ENCODE measurements at regions not wholly inside any gene's neighbourhood (a gene's known extent, or its start where the extent isn't known, plus 50 kb on each side); places are given as distances from the start of the nearest gene placed in this dataset.

DNA sequence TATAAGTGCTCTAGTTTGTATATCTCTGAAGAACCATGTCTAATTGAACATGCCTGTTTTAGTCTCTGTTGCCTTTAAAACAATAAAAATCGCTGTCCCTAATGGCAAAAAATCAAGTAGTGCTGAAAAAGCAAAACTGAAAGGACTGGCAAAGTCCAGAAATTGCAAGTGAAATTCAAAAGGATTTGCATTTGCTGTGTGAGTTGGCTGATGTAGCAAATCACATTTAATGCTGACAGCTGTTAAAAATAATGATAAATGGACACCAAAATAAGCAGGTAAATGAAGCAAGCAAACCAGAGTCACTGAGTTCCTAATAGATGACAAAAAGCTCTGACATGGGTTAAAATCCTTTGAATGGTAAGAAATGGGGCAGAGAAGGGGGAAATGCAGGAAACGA, 874.1 kb downstream of the GRM8 start:
- DNase-seq: no peak

DNA sequence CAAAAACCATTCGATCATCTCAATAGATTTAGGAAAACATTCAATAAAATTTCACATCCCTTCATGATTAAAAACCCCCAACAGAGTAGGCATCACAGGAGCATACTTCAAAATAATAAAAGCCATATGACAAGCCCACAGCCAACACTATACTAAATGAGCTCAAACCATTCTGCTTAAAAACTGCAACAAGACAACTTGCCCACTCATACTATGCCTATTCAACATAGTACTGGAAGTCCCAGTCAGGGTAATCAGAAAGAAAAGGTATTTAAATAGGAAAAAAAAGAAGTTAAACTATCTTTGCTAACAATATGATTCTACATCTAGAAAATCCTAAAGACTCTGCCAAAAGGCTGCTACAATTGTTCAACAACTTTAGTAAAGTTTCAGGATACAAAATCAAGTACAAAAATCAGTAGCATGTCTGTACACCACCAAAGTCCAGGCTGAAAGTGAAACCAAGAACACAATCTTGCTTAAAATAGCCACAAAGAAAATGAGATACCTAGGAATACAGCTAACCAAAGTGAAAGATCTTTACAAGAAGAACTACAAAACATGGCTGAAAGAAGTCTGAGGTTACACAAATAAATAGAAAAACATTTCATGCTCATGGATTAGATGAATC, 882.6 kb downstream of the GRM8 start:
- no peak for DNase-seq

DNA sequence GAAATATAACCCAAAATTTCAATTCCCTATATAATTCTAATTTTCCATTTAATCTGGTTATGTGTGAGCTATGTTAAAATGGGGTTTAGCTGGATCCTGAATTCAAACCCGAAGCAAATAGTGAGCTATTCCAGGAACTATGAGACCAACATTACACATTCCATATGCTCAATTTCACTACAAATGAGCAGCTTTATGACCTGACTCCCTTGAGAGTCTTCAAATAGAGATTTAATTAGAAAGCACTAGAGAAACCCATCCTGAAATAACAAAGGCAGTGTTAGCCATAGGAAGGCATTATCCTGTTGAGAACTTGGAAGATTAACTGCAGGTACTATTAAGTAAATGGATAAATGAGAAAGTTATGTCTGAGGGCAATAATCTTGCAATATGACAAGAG, 890.0 kb downstream of the GRM8 start:
- DNase-seq: no peak

DNA sequence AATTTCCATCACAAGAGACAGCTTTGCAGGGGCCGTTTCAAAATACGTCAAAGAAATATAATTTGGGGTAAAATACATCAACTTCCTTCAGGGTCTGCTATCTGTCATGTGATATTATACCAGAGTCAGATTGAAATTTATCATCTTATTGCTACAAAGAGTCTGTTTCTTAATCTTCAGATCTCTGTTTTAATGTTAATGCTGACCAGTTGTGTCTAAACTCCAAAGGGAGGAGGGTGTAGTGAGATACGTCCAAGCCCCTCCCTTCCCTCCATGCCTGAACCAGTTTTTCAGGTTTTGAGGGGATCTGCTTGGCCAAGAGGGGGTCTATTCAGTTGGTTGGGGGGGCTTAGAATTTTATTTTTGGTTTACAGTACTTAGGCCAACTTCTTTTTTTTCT, 891.6 kb downstream of the GRM8 start:
- no peak for DNase-seq

DNA sequence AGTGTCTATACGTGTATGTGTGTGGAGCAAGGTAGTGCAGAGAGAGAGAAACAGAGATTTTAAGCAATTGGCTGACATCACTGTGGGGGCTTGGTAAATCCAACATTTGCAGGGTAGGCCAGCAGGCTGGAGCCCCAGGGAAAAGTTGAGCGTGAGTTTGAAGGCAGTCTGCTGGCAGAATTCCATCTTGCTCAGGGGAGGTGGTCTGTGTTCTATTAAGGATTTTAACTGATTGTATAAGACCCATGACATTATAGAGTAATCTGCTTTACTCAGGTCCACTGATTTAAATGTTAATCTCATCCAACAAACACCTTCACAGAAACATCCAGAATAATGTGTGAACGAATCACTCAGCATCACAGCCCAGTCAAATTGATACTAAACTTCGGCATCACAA, 912.9 kb downstream of the GRM8 start:
- no peak for DNase-seq

DNA sequence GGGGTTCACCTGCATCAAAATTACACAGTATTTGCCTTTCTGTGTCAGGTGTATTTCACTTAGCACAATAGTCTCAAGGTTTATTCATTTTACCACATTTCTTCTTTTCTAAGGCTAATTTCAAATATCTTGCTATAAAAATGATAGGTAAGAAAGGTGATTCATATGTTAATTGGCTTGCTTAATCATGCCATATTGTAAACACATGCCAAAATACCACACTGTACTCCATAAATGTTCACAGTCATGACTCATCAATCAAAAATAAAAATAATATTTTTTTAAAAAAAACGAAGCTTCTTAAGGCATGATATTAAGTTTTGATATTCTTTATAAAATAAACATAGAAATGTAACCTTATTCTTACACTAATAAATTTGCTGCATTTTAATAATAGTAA, 947.1 kb downstream of the GRM8 start:
- DNase-seq: no peak

DNA sequence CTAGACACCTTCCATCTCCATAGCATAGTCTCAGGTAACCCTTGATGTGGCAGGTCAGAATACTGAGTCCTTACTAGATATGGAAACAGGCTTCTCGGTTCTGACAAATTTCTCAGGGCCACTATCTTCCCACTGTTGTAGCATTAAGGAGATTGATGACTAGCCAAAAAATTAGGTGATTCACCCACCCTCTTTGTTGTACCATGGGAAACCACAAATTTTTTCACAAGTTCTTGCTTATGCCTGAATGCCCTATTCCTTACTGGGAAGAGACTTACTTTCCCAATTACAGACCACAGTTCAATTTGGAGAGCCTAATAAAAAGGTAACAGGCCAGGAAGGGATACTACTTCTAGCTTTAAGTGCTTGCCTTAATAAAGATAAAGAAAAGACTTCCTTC, 948.8 kb downstream of the GRM8 start:
- no peak for DNase-seq

DNA sequence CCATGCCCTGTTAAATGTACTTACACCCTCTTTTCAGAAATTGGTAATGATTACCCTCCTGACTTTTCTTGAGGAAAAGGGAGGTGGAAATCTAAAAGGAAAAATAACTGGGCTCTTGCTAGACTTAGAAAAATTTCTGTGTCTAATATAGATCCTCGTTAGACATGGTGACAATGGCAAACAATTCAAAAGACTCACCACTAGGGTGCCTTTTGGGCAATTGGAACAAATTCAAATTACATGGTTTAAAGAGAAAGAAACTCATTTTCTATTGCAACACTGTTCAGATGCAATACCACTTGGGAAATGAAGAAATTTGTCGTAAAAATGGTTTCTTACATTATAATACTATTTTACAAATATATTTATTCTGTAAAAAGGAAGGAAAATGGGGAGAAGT, 950.1 kb downstream of the GRM8 start:
- DNase-seq: no peak

DNA sequence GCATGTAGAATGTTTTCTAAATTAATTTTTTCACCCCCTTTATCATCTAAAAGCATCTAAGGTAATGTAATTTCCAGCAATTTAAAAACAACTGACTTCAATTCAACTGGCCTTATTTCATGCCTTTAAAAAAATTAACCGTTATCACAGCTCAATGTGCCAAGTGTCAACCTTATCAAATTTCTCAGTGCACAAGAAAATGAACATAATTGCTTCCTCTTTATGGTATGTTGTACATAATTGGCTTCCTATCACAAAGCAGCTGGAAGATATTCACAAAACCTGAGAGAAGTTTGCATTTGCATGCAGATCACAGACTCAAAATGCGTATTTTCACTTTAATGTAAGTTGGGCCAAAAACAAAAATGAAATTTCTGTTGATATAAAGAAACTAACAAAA, 966.4 kb downstream of the GRM8 start:
- peak in 1 of 2 experiments; percentile 4 for DNase-seq

DNA sequence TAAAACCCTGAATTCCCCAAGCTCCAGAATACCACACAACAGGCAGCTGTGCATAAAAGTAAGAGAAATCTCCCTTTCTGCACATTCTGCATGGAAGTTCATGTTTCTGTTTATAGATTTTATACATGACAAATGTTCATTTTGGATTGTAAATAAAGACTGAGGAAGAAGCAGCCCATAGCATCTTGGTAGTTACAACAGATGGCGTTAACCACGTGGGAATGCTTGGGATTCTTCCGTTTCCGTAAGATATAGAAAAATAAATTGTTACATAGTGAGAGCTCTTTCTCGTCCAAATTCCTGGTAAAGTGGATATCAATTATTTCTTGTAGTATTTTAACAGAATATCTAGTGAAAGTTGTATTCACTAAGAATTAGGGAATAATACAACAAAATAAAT, 1016.5 kb downstream of the GRM8 start:
- DNase-seq: no peak

DNA sequence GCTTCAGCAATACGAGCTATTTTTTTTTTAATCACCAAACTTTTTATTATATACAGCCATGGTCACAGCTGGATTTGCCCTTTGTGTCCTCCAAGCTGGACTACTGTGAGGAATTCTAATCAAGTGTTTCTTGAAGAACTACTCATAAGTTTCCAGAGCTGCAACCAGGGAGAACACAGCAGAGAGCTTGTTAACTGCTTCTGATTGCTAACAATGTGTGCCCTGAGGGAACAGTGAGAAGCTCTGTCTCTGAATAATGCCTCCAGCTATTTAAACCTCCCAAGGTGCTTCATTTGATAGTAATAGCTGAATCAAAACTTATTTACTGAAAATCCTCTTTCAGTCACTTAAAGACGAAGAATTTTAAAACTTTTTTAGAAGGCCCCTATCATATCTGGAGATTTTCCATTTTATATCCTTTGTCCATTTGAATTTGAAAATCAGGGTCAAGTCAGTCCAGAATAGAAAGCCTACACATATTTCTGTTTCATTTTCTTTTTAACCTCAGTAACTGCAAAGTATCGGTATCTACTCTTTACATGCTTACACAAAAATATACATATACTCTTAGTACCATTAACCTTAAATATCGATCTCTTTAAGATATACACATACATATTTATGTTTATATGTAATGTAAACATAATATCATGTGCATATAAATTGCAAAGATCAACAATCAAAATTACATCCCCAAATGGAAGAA, 1024.2 kb downstream of the GRM8 start:
- no peak for DNase-seq

DNA sequence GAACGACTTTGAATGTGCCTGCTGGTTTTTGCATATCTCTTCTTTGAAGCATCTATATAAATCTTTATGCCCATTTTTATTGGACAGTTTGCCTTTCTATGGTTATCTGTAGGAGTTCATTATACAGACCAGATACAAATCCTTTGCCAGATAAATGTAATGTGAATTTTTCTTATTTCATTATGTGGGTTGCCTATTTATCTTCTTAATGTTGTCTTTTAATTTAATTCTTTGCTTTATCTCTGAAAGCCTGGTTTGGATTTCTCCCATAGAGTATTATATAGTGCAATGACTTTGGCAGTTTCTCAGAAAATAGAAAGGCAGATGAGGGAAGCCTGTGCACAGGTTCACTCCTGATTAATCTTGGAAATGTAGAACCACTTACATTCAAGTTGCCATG, 1025.1 kb downstream of the GRM8 start:
- no peak for DNase-seq

DNA sequence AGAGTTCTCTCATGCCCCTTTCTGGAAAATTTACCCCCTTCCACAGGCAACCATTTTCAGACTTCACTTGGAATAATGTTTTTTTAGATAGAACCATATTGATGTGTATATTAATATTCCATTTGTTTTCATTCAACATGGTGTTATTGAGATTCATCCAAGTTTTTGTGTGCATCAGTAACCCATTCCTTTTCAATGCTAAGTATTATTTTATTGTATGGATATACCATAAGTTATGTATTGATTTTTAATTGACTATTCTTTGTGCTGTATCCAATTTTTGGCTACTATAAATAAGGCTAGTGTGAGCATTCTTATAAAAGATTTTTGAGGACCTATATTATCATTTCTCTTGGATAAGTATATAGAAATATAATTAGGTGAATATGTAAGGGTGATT, 1025.7 kb downstream of the GRM8 start:
- DNase-seq: no peak

DNA sequence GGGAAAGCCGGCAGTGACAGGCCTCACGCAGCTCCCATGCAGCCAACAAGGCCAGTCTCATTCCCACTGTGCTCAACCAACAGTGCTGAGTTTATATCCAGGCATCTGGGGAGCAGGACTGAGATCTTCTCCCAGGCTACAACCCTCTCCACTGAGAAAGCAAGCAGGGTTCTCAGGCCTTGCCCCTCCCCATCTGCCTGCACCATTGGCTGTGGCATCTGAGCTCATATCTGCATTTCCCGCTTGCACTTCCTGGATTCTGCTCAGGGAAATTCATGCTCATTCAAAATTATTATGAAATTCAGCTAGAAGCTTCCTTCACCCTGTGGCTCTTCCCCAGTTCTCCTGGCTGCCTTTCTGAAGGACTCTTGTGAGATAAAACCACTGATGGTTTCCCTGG, 1029.0 kb downstream of the GRM8 start:
- DNase-seq: no peak

DNA sequence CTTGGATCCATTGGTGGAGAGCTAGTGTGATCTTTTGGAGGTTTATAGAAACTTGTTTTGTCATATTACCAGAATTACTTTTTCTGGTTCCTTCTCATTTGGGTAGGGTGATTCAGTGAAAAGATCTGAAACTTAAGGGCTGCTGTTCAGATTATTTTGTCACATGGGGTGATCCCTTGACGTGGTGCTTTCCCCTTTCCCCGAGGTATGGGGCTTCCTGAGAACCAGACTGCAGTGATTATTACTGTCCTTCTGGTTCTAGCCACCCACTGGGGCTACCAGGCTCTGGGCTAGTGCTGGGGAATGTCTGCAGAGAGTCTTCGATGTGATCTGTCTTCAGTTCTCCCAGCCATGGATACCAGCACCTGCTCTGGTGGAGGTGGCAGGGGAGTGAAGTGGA, 1030.0 kb downstream of the GRM8 start:
- DNase-seq: no peak

DNA sequence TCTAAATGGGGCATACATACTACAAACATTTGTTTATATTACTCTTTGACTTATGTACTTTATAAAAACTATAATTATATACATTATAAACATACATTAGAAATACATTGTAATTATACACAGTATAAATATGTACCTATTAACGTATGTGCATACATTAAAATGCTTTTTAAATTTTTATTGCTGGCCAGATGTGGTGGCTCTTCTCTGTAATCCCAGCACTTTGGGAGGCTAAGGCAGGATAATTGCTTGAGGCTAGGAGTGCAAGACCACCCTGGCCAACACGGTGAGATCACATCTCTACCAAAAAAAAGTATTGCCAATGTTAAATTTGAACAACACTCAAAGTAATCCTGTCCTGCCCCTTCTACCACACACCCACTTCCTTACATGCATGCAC, 1037.0 kb downstream of the GRM8 start:
- DNase-seq: no peak

DNA sequence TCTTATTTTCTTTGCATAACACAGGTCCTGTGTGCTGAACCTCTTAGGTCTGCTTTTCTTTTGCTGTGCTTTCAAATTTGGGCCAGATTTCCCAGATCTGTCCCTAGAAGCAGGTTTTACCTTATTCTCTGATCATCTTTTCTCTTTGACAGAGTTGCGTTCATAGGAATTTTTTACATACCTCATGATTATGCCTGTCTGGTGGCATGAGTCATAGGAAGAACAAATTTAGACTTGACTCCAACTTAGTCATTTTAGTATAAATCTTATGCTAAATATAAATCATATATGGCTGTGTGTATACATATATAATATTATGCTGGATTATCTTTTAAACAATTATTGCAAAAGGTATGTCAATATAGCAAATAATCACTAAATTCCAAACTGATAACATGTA, 1038.9 kb downstream of the GRM8 start:
- no peak for DNase-seq

DNA sequence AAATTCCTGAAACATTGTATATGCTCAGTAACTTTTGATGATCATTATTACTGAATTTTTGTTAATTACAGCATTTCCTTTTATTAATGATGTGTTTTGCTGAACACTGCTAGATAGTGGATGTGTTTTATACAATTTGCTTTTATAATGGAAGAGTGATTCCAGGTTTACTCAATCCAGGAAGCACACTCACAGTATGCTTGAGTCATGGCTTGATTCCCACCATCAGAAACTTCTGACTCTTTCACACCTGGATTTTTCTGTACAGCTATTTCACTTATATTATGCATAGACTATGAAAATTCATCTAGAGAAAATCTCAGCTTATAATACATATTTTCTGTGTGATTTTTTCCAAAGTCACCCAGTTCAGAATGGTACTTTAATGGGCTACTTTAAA, 1040.9 kb downstream of the GRM8 start:
- DNase-seq: no peak

DNA sequence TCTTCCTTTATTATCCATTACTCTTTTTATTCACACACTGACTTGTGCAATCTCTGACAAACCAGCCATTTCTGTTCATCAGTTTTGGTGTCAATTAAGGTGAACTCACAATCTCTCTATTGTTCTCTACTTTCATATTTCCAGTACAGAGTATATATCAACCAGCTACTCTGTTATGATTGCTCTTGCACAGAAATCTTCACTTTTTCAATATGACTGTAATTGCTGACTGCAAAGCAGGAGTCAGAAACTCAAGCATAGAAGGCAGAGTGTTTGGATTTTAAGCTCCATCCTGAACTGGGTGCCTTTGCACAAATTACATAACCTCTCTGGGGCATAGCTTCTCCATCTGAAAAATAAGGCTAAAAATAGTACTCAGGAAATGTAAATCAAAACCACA, 1042.0 kb downstream of the GRM8 start:
- no peak for DNase-seq

DNA sequence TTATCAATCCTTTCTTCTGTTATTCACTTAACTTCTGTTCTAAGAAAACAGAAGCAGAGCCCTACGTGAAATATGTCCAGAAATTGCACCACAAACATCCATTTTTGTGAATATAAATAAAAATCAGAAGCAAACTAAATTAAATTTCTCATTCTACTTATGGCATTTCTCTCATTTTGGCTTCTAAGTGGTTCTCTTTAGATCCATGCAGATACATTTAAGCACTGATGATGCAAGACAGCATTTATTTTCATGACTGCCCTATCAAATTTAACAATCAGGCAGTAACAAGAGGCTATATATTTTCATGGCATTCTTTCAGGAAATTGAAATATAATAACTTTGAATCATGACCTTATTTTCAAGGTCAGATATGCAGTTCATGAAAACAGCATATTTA, 1049.6 kb downstream of the GRM8 start:
- DNase-seq: no peak

DNA sequence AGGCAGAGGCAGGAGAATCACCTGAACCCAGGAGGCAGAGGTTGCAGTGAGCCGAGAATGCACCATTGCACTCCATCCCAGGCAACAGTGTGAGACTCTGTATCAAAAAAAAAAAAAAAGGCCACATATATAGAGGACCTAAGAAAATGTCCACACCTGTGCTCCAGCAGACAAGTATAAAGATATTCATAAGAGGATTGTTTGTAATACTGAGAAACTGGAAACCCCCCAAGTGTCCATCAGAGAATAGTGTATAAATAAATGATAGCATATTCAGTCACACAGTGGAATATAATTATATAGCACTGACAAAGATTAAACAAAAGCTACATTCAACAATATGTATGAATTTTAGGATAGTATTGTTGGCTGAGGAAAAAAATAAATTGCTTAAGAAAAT, 1050.6 kb downstream of the GRM8 start:
- DNase-seq: no peak

DNA sequence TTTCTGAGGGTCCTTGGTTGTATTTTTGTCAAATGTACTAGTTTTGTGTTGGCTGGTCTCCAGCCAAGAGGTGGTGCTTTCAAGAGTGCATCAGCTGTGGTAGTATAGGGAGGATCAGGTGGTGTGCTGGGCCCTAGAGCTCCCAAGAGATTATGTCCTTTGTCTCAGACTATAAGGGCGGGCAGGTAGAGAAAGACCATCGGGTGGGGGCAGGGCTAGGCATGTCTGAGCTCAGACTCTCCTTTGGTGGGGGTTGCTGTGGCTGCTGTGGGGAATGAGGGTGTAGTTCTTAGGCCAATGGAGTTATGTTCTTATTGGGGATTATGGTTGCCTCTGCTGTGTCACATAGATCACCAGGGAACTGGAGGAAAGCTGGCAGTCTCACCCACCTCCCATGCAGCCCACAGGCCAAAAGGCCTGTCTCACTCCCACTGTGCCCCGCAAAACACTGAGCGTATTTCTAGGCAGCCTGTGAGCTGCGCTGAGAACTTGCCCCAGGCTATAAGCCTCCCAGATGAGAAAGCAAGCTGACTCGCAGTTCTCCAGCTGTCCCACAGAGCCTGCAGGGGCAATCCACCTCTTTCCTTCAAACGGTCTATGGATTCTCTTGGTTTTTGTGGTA, 1066.7 kb downstream of the GRM8 start:
- DNase-seq: no peak

DNA sequence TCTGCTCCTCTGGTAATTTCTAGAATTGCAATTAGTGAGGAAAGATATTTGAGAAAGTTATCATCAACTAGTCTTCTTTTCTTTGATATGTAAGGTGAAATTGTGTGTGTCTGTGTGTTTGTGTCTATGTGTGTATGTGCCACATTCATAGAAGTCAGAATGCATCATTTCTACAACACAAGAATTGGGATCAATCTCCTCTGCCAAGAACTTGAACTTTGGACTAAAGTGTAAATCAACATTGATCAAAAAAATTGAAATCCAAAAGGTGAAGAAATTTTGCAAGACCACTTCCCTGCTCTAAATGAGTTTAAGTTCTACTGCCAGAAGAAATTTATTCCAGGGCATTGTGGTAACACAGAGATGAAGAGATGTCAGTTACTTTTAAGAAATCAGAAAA, 1072.8 kb downstream of the GRM8 start:
- DNase-seq: no peak

DNA sequence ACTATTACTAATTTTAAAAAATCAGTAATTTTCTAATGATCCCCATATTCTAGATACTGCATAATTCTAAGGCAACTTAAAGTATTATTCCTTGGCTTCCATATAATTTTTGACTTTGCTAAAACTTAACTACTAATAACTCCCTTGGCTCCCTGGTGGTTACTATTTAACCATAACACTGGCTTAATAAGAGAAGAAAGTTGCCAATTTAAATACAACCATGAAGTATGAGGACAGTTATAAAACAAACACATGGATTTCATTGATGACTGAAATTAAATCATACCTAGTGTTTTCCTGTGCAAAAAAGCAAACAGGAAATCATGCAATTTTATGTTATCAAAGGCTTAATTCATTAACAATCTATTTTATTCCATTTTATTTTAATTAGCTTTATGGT, 1073.9 kb downstream of the GRM8 start:
- DNase-seq: no peak

DNA sequence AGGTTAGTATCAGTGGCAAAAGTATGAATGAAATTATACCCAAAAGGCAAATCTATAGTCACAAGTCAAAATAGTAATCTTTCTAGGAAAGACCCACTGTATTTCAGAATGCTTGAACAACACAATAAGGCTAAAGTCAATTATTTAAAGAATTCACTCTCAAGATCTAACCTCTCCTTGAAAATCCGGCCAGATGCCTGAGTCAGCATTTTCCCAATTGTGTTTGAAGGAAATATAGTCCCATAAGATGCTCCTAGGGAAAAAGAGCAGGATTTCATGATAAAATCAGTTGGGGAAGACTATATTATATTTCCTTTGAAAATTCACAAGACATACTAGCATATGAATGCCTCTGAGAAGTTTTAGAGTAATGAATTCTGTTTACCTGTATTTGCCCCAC, 1075.0 kb downstream of the GRM8 start:
- DNase-seq: no peak
